ENCODE measurements at regions not wholly inside any gene's neighbourhood (a gene's known extent, or its start where the extent isn't known, plus 50 kb on each side); places are given as distances from the start of the nearest gene placed in this dataset.
"Not testable (repeated sequence)": the region's sequence is repeated elsewhere in the genome, so short reads cannot be mapped to it uniquely, and the experiment has no call there.

DNA sequence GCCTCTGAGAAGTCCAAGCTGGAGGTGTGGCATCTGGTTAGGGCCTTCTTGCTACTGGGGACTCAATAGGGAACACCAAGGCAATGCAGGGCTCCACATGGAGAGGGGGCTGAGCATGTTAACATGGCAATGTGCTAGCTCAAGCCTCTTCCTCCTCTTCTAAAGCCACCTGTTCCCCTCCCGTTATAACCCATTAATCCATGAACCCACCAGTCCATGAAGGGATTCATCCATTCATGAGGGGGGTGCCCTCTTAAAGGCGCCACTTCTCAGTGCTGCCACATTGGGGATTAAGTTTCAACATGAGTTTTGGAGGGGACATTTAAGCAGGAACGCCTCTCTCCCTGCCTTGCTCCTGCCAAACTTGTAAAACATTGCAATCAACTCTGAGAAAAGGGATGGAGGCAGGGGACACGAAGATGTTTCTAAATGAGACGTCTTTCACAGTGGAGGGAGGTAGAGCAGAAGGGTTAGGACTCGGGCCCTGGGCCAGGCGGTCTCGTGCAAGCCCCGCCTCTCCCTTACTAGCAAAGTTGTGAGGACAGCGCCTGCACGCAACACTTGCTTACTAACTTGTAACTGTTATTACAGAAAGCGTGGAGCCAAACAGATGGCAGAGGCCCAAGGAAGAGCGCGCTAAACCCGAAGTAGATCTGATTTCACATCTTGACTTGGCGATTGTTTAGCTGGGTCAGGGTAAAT is 118.2 kb upstream of the ZNF516 start:
- no peaks in the 10 kb centered on the region for H3K36me3 ChIP-seq (ENCODE audit: control insufficient read depth, insufficient read depth, low read length, severe bottlenecking)
- no peaks in the 10 kb centered on the region for H3K4me1 ChIP-seq (ENCODE audit: control insufficient read depth, insufficient read depth, low read length)
- no peaks in the 10 kb centered on the region for H3K9me3 ChIP-seq (ENCODE audit: control insufficient read depth, low read length)

DNA sequence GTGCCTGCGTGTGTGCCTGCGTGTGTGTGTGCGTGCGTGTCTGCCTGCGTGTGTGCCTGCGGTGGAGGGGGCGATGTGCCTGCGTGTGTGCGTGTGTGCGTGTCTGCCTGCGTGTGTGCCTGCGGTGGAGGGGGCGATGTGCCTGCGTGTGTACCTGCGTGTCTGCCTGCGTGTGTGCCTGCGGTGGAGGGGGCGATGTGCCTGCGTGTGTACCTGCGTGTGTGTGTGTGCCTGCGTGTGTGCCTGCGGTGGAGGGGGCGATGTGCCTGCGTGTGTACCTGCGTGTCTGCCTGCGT is 116.7 kb upstream of the ZNF516 start:
- not testable (repeated sequence) for H3K36me3 ChIP-seq (ENCODE audit: control insufficient read depth, insufficient read depth, low read length, severe bottlenecking); H3K9me3 ChIP-seq (ENCODE audit: control insufficient read depth, low read length); H3K4me3 ChIP-seq (ENCODE audit: low read length); H3K9ac ChIP-seq (ENCODE audit: low read length); DNase-seq (ENCODE audit: low read depth); H3K27me3 ChIP-seq (replicated peaks; ENCODE audit: control insufficient read depth, insufficient read depth, low read length); H3K4me1 ChIP-seq (ENCODE audit: control insufficient read depth, insufficient read depth, low read length)

More for the DNA sequence above, 118.2 kb upstream of the ZNF516 start:
- Histone ChIP-seq H3K4me3 (ENCODE audit: low read length) (no peak overlapping the region), H3K9ac (ENCODE audit: low read length) (no peak overlapping the region), H3K27me3 (replicated peaks; ENCODE audit: control insufficient read depth, insufficient read depth, low read length) (no peaks in the 10 kb centered on the region)
- no peak for DNase-seq (ENCODE audit: low read depth)

DNA sequence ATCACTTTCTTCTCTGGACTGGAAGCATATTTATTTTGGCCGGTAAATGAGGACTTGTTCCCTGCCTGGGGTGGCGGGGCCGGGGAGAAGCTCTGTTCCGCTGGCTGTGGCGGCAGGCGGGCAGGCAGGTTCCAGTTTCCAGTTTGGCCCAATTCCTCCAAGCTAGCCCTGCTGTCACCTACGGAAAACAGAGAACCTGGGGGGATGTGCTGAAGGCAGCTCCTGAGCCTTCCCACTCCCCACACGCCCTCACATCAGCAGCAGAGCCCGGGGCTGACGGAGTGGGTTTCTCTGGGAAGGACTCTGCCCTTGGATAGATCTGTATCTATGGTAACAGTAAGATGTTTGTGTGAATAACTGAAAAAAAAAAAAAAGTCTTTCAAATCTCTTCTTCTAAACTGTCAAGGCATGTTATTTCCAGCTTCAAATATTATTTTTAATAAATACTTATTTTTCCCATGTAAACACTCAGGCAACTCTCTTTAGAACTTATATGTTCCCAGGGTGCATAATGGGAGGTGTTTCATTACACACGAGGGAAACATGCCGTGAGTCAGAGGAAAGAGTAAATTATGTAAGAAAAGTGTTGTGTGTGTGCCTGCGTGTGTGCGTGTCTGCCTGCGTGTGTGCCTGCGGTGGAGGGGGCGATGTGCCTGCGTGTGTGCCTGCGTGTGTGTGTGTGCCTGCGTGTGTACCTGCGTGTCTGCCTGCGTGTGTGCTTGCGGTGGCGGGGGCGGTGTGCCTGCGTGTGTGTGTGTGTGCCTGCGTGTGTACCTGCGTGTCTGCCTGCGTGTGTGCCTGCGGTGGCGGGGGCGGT is 116.1 kb upstream of the ZNF516 start:
- Histone ChIP-seq H3K36me3 (ENCODE audit: control insufficient read depth, insufficient read depth, low read length, severe bottlenecking) (no peaks in the 10 kb centered on the region), H3K9ac (ENCODE audit: low read length) (peak overlapping the region; percentile 6), H3K27me3 (replicated peaks; ENCODE audit: control insufficient read depth, insufficient read depth, low read length) (no peaks in the 10 kb centered on the region), H3K9me3 (ENCODE audit: control insufficient read depth, low read length) (no peaks in the 10 kb centered on the region), H3K4me1 (ENCODE audit: control insufficient read depth, insufficient read depth, low read length) (no peaks in the 10 kb centered on the region), H3K4me3 (ENCODE audit: low read length) (peak overlapping the region; percentile 65)
- DNase-seq (ENCODE audit: low read depth), result peak; percentile 21

DNA sequence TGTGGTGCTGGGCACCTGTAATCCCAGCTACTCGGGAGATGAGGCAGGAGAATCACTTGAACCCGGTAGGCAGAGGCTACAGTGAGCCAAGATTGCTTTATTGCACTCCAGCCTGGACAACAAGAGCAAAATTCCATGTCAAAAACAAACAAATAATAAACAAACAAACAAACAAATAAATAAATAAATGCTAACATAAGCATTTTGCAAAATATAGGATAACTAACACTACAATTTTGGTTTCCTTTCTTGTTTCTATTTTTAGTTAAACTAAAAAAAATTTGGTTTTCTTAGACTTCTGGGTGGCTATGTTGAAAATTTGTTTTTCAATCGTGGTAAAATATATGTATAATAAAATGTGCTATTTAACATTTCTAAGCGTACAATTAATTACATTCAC is 115.0 kb upstream of the ZNF516 start:
- Histone ChIP-seq H3K4me1 (ENCODE audit: control insufficient read depth, insufficient read depth, low read length) (no peaks in the 10 kb centered on the region), H3K27me3 (replicated peaks; ENCODE audit: control insufficient read depth, insufficient read depth, low read length) (no peaks in the 10 kb centered on the region), H3K36me3 (ENCODE audit: control insufficient read depth, insufficient read depth, low read length, severe bottlenecking) (no peaks in the 10 kb centered on the region), H3K4me3 (ENCODE audit: low read length) (no peak overlapping the region), H3K9me3 (ENCODE audit: control insufficient read depth, low read length) (no peaks in the 10 kb centered on the region), H3K9ac (ENCODE audit: low read length) (no peak overlapping the region)
- DNase-seq (ENCODE audit: low read depth), result no peak

DNA sequence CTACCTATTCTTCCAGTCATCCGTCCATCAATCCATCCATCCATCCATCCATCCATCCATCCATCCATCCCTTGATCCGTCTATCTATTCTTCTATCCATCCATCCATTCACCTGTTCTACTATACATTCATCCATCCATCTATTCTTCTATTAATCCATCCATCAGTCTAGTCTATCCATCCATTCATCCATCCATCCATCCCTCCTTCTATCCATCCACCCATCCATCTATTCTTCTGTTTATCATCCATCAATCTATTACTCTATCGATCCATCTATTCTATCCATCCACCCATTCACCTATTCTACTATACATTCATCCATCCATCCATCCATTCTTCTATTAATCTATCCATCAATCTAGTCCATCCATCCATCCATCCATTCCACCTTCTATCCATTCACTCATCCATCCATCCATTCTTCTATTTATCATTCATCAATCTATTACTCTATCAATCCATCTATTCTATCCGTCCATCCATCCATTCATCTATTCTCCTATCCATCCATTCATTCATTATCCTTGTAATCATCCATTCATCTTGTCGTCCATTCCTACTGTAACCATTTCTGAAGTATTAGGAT is 110.4 kb upstream of the ZNF516 start:
- Histone ChIP-seq H3K4me1 (ENCODE audit: control insufficient read depth, insufficient read depth, low read length) (peaks cover 7% of the 10 kb centered on the region), H3K9me3 (ENCODE audit: control insufficient read depth, low read length) (no peaks in the 10 kb centered on the region), H3K4me3 (ENCODE audit: low read length) (no peak overlapping the region), H3K9ac (ENCODE audit: low read length) (no peak overlapping the region), H3K36me3 (ENCODE audit: control insufficient read depth, insufficient read depth, low read length, severe bottlenecking) (no peaks in the 10 kb centered on the region), H3K27me3 (replicated peaks; ENCODE audit: control insufficient read depth, insufficient read depth, low read length) (no peaks in the 10 kb centered on the region)
- no peak for DNase-seq (ENCODE audit: low read depth)

DNA sequence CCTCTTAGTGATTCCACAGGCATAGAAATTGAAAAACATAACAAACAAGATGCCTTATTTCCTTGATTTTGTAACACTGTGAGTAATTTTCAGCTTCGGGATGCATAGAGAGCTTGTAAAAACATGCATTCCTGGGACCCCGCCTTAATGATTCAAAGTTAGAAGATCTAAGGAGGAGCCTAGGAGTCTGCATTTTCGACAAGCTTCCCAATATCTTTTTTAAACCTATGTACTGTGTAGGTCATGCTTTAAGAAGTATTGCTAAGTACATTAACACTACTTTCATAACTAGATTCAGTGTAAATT is 109.8 kb upstream of the ZNF516 start:
- Histone ChIP-seq H3K36me3 (ENCODE audit: control insufficient read depth, insufficient read depth, low read length, severe bottlenecking) (no peaks in the 10 kb centered on the region), H3K9ac (ENCODE audit: low read length) (no peak overlapping the region), H3K4me3 (ENCODE audit: low read length) (no peak overlapping the region), H3K4me1 (ENCODE audit: control insufficient read depth, insufficient read depth, low read length) (peaks cover 7% of the 10 kb centered on the region), H3K27me3 (replicated peaks; ENCODE audit: control insufficient read depth, insufficient read depth, low read length) (no peaks in the 10 kb centered on the region), H3K9me3 (ENCODE audit: control insufficient read depth, low read length) (no peaks in the 10 kb centered on the region)
- peak; percentile 54 for DNase-seq (ENCODE audit: low read depth)

DNA sequence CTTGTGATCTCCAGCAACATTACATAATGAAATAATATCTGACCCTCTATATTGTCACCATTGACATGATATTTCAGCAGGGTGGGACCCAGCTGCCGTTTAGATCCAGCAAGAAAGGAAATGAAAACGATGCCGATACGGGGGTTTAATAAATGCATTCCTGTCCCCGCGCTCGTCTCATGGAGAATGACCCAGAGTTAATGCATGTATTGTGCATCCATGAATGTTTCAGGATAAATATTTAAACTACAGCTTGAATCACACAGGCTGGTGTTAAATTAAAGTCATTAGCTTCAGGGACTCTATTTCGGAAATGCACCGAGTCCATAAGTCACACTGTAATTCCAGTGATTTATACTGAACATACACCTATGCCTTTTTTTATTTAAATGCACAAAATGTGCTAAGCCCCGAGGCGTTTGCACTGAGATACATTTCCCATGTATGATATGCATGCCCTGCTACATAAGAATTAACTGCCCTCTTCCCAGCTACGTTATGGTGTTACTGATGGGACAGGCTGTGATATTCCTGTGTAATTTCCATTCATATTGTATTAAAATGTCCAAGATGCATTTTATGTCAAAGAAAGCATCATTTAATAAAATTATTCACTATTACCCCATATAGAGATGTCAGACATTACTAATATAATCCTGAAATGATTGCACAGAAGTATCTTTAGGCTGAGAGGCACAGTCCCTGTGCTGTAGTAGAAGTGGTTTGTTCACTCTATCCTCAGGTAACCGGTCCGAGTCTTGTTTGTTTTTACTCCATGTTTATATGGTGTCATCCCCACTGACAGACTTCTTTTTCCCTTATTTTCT is 109.3 kb upstream of the ZNF516 start:
- Histone ChIP-seq H3K4me3 (ENCODE audit: low read length) (no peak overlapping the region), H3K4me1 (ENCODE audit: control insufficient read depth, insufficient read depth, low read length) (peaks cover 7% of the 10 kb centered on the region), H3K9ac (ENCODE audit: low read length) (no peak overlapping the region), H3K36me3 (ENCODE audit: control insufficient read depth, insufficient read depth, low read length, severe bottlenecking) (no peaks in the 10 kb centered on the region), H3K9me3 (ENCODE audit: control insufficient read depth, low read length) (no peaks in the 10 kb centered on the region), H3K27me3 (replicated peaks; ENCODE audit: control insufficient read depth, insufficient read depth, low read length) (no peaks in the 10 kb centered on the region)
- no peak for DNase-seq (ENCODE audit: low read depth)

DNA sequence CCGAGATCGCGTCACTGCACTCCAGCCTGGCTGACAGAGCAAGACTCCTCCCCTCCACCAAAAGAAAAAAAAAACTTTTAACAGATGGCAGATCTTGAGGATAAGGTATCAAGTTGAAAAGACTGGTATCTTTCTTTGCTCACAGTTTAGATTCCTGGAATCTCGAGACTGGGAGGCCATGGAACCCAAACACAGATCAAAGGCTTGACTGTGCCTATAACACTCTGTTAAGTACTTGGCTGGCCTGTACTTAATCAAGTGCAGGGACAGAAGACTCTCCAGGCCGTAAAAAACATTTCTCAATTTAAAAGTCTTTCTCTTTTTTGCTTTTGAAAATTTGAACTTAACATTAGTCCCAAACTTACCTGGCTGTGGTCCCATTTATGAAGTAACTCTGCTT is 107.1 kb upstream of the ZNF516 start:
- H3K36me3 ChIP-seq (ENCODE audit: control insufficient read depth, insufficient read depth, low read length, severe bottlenecking), result no peaks in the 10 kb centered on the region
- H3K9me3 ChIP-seq (ENCODE audit: control insufficient read depth, low read length), result no peaks in the 10 kb centered on the region
- no peaks in the 10 kb centered on the region for H3K27me3 ChIP-seq (replicated peaks; ENCODE audit: control insufficient read depth, insufficient read depth, low read length)
- no peak overlapping the region for H3K9ac ChIP-seq (ENCODE audit: low read length)
- no peak for DNase-seq (ENCODE audit: low read depth)
- peaks cover 7% of the 10 kb centered on the region for H3K4me1 ChIP-seq (ENCODE audit: control insufficient read depth, insufficient read depth, low read length)
- no peak overlapping the region for H3K4me3 ChIP-seq (ENCODE audit: low read length)

DNA sequence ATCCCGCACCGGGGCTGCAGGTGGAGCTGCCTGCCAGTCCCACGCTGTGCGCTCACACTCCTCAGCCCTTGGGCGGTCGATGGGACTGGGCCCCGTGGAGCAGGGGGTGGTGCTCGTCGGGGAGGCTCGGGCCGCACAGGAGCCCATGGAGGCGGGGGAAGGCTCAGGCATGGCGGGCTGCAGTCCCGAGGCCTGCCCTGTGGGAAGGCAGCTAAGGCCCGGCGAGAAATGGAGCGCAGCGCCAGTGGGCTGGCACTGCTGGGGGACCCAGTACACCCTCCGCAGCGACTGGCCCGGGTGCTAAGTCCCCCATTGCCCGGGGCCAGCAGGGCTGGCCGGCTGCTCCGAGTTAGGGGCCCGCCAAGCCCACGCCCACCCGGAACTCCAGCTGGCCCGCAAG is 105.0 kb upstream of the ZNF516 start:
- H3K9me3 ChIP-seq (ENCODE audit: control insufficient read depth, low read length); H3K27me3 ChIP-seq (replicated peaks; ENCODE audit: control insufficient read depth, insufficient read depth, low read length); DNase-seq (ENCODE audit: low read depth); H3K4me1 ChIP-seq (ENCODE audit: control insufficient read depth, insufficient read depth, low read length); H3K36me3 ChIP-seq (ENCODE audit: control insufficient read depth, insufficient read depth, low read length, severe bottlenecking); H3K4me3 ChIP-seq (ENCODE audit: low read length); H3K9ac ChIP-seq (ENCODE audit: low read length): not testable (repeated sequence)

DNA sequence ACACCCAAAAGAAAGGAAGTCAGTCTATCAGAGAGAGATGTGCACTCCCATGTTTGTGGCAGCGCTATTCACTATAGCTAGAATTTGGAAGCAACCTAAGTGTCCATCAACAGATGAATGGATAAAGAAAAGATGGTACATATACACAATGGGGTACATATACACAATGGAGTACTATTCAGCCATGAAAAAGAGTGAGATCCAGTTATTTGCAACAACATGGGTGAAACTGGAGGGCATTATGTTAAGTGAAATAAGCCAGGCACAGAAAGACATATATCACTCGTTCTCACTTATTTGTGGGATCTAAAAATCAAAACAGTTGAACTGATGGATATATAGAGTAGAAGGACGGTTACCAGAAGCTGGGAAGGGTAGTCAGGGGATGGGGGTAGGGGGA is 99.9 kb upstream of the ZNF516 start:
- Histone ChIP-seq H3K36me3 (ENCODE audit: control insufficient read depth, insufficient read depth, low read length, severe bottlenecking) (no peaks in the 10 kb centered on the region), H3K4me3 (ENCODE audit: low read length) (no peak overlapping the region), H3K9ac (ENCODE audit: low read length) (no peak overlapping the region), H3K27me3 (replicated peaks; ENCODE audit: control insufficient read depth, insufficient read depth, low read length) (peaks cover 13% of the 10 kb centered on the region), H3K9me3 (ENCODE audit: control insufficient read depth, low read length) (no peaks in the 10 kb centered on the region), H3K4me1 (ENCODE audit: control insufficient read depth, insufficient read depth, low read length) (no peaks in the 10 kb centered on the region)
- DNase-seq (ENCODE audit: low read depth), result no peak

DNA sequence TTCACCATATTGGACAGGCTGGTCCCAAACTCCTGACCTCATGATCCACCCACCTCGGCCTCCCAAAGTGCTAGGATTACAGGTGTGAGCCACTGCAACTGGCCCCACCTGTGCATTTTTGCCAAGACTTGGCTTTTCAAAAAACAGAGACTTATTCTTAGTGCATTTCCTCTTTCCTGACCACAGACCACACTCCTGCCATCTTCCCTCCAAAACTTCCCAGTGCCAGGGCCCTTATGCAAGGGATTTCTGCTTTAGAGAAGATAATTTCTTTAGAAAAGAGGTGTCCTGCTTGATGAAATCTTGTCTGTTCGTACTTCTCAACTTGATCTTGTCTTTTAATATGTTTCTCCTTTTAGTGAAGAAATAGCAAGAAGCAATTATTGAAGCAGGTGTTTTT is 98.8 kb upstream of the ZNF516 start:
- H3K9me3 ChIP-seq (ENCODE audit: control insufficient read depth, low read length), result no peaks in the 10 kb centered on the region
- no peak overlapping the region for H3K4me3 ChIP-seq (ENCODE audit: low read length)
- no peak for DNase-seq (ENCODE audit: low read depth)
- peaks cover 2% of the 10 kb centered on the region for H3K4me1 ChIP-seq (ENCODE audit: control insufficient read depth, insufficient read depth, low read length)
- no peaks in the 10 kb centered on the region for H3K36me3 ChIP-seq (ENCODE audit: control insufficient read depth, insufficient read depth, low read length, severe bottlenecking)
- H3K9ac ChIP-seq (ENCODE audit: low read length), result no peak overlapping the region
- H3K27me3 ChIP-seq (replicated peaks; ENCODE audit: control insufficient read depth, insufficient read depth, low read length), result peaks cover 17% of the 10 kb centered on the region

All from adipocyte (in vitro differentiated cells).